B cell (primary cell): ENCODE measurements at regions not wholly inside any gene's neighbourhood (a gene's known extent, or its start where the extent isn't known, plus 50 kb on each side); places are given as distances from the start of the nearest gene placed in this dataset.

ENCODE experiments used
- ATAC-seq: fragments of 200-7000 bp; cut with Tn5 transposase; one replicate; pipeline ENCODE4 v1.10.0; 2021; ENCODE audit warnings: low read depth, mild to moderate bottlenecking, moderate number of reproducible peaks, moderate library complexity
- CTCF ChIA-PET: fragments of 350-600 bp; sonication (Branson Sonifier 250); formaldehyde crosslinking; loops from one replicate; lab custom pipeline; 2021; ENCODE audit warnings: antibody characterized with exemption, inconsistent platforms; lab: Charles Lee
- POLR2A ChIA-PET: fragments of 350-600 bp; sonication (Branson Sonifier 250); formaldehyde crosslinking; loops from one replicate; lab custom pipeline; 2021; ENCODE audit warnings: antibody characterized with exemption; lab: Charles Lee
- DNase-seq: peaks from one replicate; pipeline ENCODE4 v3.0.0; 2013
- H2AFZ ChIP-seq: 2 replicates; pipeline ENCODE4 v1.6.1; 2012; ENCODE audit warnings: mild to moderate bottlenecking, low read depth, low read length; ENCODE audit not compliant: insufficient read depth, poor library complexity, severe bottlenecking
- H3K27ac ChIP-seq, 2 donors: 1 replicate in 1 of 2; 2 replicates in 1 of 2; pipeline ENCODE4 v1.5.1; 2012 to 2013; ENCODE audit warnings: low read length in 2 of 2, mild to moderate bottlenecking in 2 of 2, moderate library complexity in 1 of 2
- H3K27me3 ChIP-seq, 4 experiments: fragments of 200-600 bp in 1 of 4; sonication (generic) in 1 of 4; replicated peaks in 1 of 4; 1 replicate in 2 of 4; 2 replicates in 2 of 4; pipeline versions ENCODE4 v1.6.1 to v1.7.0; 2013 to 2016; ENCODE audit warnings: low read length in 3 of 4, mild to moderate bottlenecking in 2 of 4, mixed read lengths in 1 of 4, moderate library complexity in 1 of 4; ENCODE audit not compliant: insufficient read depth in 4 of 4, control insufficient read depth in 3 of 4; ENCODE audit errors: control extremely low read depth in 1 of 4
- H3K36me3 ChIP-seq, 2 experiments: replicated peaks in 1 of 2; 1 replicate in 1 of 2; 2 replicates in 1 of 2; pipeline versions ENCODE4 v1.6.1 to v1.7.1; 2013; ENCODE audit warnings: low read length in 1 of 2; ENCODE audit not compliant: insufficient read depth in 2 of 2, control insufficient read depth in 1 of 2; ENCODE audit errors: control extremely low read depth in 1 of 2, extremely low read depth in 1 of 2
- H3K4me1 ChIP-seq, 2 donors: fragments of 200-600 bp in 1 of 2; sonication (generic) in 1 of 2; 1 replicate in 1 of 2; 2 replicates in 1 of 2; pipeline versions ENCODE4 v1.5.1 to v1.6.1; 2013 to 2017; ENCODE audit warnings: low read length in 2 of 2; ENCODE audit not compliant: control insufficient read depth in 2 of 2, insufficient read depth in 2 of 2
- H3K4me2 ChIP-seq: replicated peaks from 2 replicates; pipeline ENCODE3; 2012; ENCODE audit warnings: mild to moderate bottlenecking, low read depth, low read length; ENCODE audit not compliant: poor library complexity, severe bottlenecking
- H3K4me3 ChIP-seq, 5 experiments: fragments of 200-600 bp in 1 of 5; sonication (generic) in 1 of 5; 1 replicate in 3 of 5; 2 replicates in 2 of 5; pipeline versions ENCODE4 v1.5.1 to v1.7.0; 2011 to 2016; ENCODE audit warnings: low read length in 4 of 5, mild to moderate bottlenecking in 4 of 5, low read depth in 2 of 5, control low read depth in 1 of 5, moderate library complexity in 1 of 5; ENCODE audit not compliant: insufficient read depth in 1 of 5; ENCODE audit errors: control extremely low read depth in 1 of 5, extremely low read depth in 1 of 5
- H3K79me2 ChIP-seq: fragments of 200-600 bp; sonication (generic); one replicate; pipeline ENCODE4 v1.6.0; 2016; ENCODE audit warnings: low read length; ENCODE audit not compliant: control insufficient read depth, insufficient read depth
- H3K9ac ChIP-seq: fragments of 200-600 bp; sonication (generic); 2 replicates; pipeline ENCODE4 v1.6.1; 2017; ENCODE audit warnings: mild to moderate bottlenecking, low read length, moderate library complexity
- H3K9me3 ChIP-seq, 3 donors: one replicate each; pipeline versions ENCODE4 v1.6.1 to v1.7.1; 2013; ENCODE audit warnings: low read length in 2 of 3; ENCODE audit not compliant: control insufficient read depth in 2 of 3, insufficient read depth in 1 of 3; ENCODE audit errors: control extremely low read depth in 1 of 3
- H4K20me1 ChIP-seq: 2 replicates; pipeline ENCODE4 v1.6.0; 2012; ENCODE audit warnings: mild to moderate bottlenecking, low read length; ENCODE audit not compliant: insufficient read depth, control insufficient read depth, poor library complexity, severe bottlenecking
- H3K27ac Mint-ChIP-seq: one replicate; pipeline ENCODE4 v1.8.0; 2021; ENCODE audit warnings: mixed read lengths
- H3K27me3 Mint-ChIP-seq: one replicate; pipeline ENCODE4 v1.8.0; 2021; ENCODE audit warnings: mixed read lengths
- H3K4me1 Mint-ChIP-seq: one replicate; pipeline ENCODE4 v1.8.0; 2021; ENCODE audit warnings: mixed read lengths
- H3K4me3 Mint-ChIP-seq: one replicate; pipeline ENCODE4 v1.8.0; 2021; ENCODE audit warnings: mixed read lengths
- H3K9me3 Mint-ChIP-seq: one replicate; pipeline ENCODE4 v1.8.0; 2022; ENCODE audit warnings: mixed read lengths; ENCODE audit not compliant: insufficient read depth
- EZH2 ChIP-seq: IDR thresholded peaks from 2 replicates; pipeline ENCODE4 v1.6.1; 2012; ENCODE audit warnings: borderline replicate concordance, low read depth, mild to moderate bottlenecking, moderate library complexity, low read length; ENCODE audit not compliant: insufficient read depth, poor library complexity, severe bottlenecking
- WGBS: methylation state at CpG from one replicate; pipeline ENCODE4 v1.1.5; 2013; ENCODE audit warnings: missing lambda C conversion rate; ENCODE audit not compliant: insufficient coverage; 5-methylcytosine and 5-hydroxymethylcytosine counted together
- intact Hi-C: fragments of 100-400 bp; cut with micrococcal nuclease; formaldehyde crosslinking; loops from one replicate; pipeline ENCODE4 v1.10.0; 2022
- TF ChIP-seq, protein P1 (sequence below): fragments of 200-600 bp; IDR thresholded peaks from one replicate; pipeline ENCODE4 v1.8.0; 2022; ENCODE audit warnings: antibody characterized with exemption, mild to moderate bottlenecking

DNA sequence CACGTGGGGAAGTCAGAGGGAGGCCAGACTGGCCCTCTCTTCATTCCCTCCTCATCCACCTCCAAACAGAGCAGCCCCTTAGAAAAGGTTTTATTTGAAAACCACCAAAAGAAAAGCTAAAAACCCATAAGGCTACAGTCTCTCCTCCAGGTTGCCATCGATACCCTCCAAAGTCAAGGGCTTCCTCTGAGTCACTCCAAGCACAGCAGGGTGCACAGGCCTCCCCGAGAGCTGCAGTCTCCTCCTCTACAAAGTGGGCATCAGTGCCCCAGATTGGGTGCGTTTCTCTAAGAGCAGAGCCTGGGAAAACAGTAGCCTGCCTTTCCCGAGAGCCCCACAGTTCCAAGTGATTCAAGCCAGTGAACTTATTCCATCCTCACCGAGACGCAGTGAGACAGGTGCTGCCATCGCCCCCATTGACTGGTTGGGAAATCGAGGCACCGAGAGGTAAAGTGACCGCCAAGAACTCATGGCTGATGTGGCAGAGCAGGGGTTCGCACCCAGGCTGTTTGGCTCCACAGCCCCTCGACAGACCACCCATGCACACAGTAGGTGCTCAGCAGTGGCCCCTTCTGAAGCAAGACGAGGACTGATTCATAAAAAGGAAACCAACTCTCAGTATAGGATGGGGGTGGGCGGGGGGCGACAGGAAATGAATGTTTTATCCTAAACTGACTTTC lies 91.7 kb upstream of the SHISAL1 start:
- Histone ChIP-seq H3K27ac (no peak overlapping the region), H3K79me2 (no peaks in the 10 kb centered on the region), H2AFZ (no peak overlapping the region), H3K4me3 (no peak overlapping the region), H4K20me1 (no peaks in the 10 kb centered on the region), H3K4me2 (no peak overlapping the region), H3K9me3 (no peaks in the 10 kb centered on the region), H3K36me3 (no peaks in the 10 kb centered on the region), H3K4me1 (no peaks in the 10 kb centered on the region), H3K9ac (no peak overlapping the region), H3K27me3 (no peaks in the 10 kb centered on the region)
- DNase-seq (no peak), ATAC-seq (no peak)
- no peak overlapping the region for H3K27ac Mint-ChIP-seq
- TF ChIP-seq, protein P1, sequence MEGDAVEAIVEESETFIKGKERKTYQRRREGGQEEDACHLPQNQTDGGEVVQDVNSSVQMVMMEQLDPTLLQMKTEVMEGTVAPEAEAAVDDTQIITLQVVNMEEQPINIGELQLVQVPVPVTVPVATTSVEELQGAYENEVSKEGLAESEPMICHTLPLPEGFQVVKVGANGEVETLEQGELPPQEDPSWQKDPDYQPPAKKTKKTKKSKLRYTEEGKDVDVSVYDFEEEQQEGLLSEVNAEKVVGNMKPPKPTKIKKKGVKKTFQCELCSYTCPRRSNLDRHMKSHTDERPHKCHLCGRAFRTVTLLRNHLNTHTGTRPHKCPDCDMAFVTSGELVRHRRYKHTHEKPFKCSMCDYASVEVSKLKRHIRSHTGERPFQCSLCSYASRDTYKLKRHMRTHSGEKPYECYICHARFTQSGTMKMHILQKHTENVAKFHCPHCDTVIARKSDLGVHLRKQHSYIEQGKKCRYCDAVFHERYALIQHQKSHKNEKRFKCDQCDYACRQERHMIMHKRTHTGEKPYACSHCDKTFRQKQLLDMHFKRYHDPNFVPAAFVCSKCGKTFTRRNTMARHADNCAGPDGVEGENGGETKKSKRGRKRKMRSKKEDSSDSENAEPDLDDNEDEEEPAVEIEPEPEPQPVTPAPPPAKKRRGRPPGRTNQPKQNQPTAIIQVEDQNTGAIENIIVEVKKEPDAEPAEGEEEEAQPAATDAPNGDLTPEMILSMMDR, result no peak
- TF ChIP-seq EZH2, result no peak
- WGBS, result 87% methylated on average over 13 of the region's 16 CpGs
- intact Hi-C loops, result no loop called here
- H3K4me3 Mint-ChIP-seq, result no peak overlapping the region
- H3K27me3 Mint-ChIP-seq, result peaks cover 4% of the 10 kb centered on the region
- CTCF ChIA-PET, result no interaction called here
- H3K4me1 Mint-ChIP-seq, result no peaks in the 10 kb centered on the region
- POLR2A ChIA-PET, result no interaction called here
- H3K9me3 Mint-ChIP-seq, result no peaks in the 10 kb centered on the region

DNA sequence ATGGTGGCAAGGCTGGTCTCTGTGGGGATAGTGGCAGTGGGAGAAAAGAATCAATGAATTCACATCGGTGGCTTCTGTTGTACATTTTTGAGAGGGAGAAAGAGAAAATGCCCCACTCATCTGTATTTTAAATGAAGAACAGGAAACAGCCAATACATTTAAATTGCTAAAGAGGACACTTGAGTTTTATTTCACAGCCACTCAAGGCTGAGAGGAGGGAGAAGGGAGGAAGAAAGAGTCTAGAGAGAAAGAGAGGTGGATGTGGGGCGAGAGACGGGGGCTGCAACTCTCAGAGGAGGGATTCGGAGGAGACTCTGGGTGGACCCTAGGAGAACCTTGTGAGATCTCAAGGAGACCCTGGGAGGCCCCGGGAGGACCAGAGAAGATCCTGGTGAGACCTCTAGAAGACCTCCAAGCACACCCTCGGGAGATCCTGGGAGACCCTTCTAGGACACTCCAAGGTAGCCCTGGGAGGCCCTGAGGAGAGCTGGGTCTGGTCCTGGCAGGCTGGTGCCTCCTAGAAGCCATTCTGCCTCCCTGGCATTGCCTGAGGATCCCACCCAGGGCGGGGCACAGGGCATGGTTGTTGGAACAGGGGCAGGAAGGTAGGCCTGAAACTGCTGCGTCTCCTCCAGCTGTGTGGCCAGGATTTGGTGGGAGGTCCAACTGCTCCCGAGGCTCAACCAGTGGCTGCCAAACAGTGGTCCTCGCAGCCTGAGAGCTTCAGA lies 91.0 kb upstream of the SHISAL1 start:
- no peaks in the 10 kb centered on the region for H3K4me1 ChIP-seq
- H3K79me2 ChIP-seq, result no peaks in the 10 kb centered on the region
- no peak overlapping the region for H2AFZ ChIP-seq
- Mint-ChIP-seq H3K27me3 (peaks cover 4% of the 10 kb centered on the region), H3K4me3 (no peak overlapping the region), H3K4me1 (no peaks in the 10 kb centered on the region), H3K9me3 (no peaks in the 10 kb centered on the region), H3K27ac (no peak overlapping the region)
- TF ChIP-seq, protein P1, result no peak
- no peak for TF ChIP-seq EZH2
- no peaks in the 10 kb centered on the region for H3K27me3 ChIP-seq
- POLR2A ChIA-PET, result no interaction called here
- no peaks in the 10 kb centered on the region for H4K20me1 ChIP-seq
- 87% methylated on average over 9 of the region's 10 CpGs for WGBS
- no peak overlapping the region for H3K4me2 ChIP-seq
- H3K27ac ChIP-seq, result no peak overlapping the region
- H3K9me3 ChIP-seq, result no peaks in the 10 kb centered on the region
- intact Hi-C loops, result no loop called here
- H3K9ac ChIP-seq, result no peak overlapping the region
- H3K4me3 ChIP-seq, result no peak overlapping the region
- DNase-seq (no peak), ATAC-seq (no peak)
- H3K36me3 ChIP-seq, result no peaks in the 10 kb centered on the region
- CTCF ChIA-PET, result no interaction called here
